ENCODE measurements at regions not wholly inside any gene's neighbourhood (a gene's known extent, or its start where the extent isn't known, plus 50 kb on each side); places are given as distances from the start of the nearest gene placed in this dataset.

GRCh38 chr9:79049371-79049770 is 522.4 kb upstream of the TLE4 start:
- no peak overlapping the region for H3K27ac ChIP-seq (ENCODE audit: insufficient read depth, low read depth, low read length)
- no peak overlapping the region for H3K4me2 ChIP-seq (ENCODE audit: insufficient read depth, low read length)
- ChIA-PET CTCF (no interaction called here), POLR2A (no interaction called here)
- dilution Hi-C loops (cut with MboI; ENCODE audit: extremely low pct_ligation_motif_present, low sequenced_read_pairs) (no loop called here), intact Hi-C loops (cut with micrococcal nuclease) (no loop called here)
- TF ChIP-seq FOS (IDR thresholded peaks at IDR 0.05; ENCODE audit: borderline replicate concordance, insufficient read depth, low read length) (no peak), GATA2 (IDR thresholded peaks at IDR 0.05; ENCODE audit: insufficient read depth, insufficient read length, low read depth, low read length) (no peak), POLR2A (IDR thresholded peaks at IDR 0.05; ENCODE audit: low read depth, low read length) (no peak), EZH2 (IDR thresholded peaks at IDR 0.05; ENCODE audit: borderline replicate concordance, low read depth, low read length, severe bottlenecking) (no peak)
- H3K79me2 ChIP-seq (ENCODE audit: control insufficient read depth, insufficient read depth, low read length) = no peaks in the 10 kb centered on the region
- H3K9ac ChIP-seq (replicated peaks; ENCODE audit: extremely low read depth, insufficient read depth, low read length) = no peak overlapping the region
- H4K20me1 ChIP-seq (replicated peaks; ENCODE audit: control insufficient read depth, extremely low read depth, insufficient read depth, low read length) = no peaks in the 10 kb centered on the region
- DNase-seq (ENCODE audit: low read depth, low spot score) (no peak), FAIRE-seq (no peak)
- H3K27me3 ChIP-seq (ENCODE audit: control insufficient read depth in 2 of 2, insufficient read depth in 2 of 2, low read length in 2 of 2) = no peaks in the 10 kb centered on the region
- H3K4me3 ChIP-seq (replicated peaks in 1 of 3; ENCODE audit: insufficient read depth in 1 of 3, low read depth in 1 of 3, low read length in 3 of 3) = no peak overlapping the region
- no TSS peak for BruUV-seq (replicated peaks)
- H3K9me3 ChIP-seq (replicated peaks; ENCODE audit: control insufficient read depth, insufficient read depth, low read length) = no peaks in the 10 kb centered on the region
- H3K9me1 ChIP-seq (replicated peaks; ENCODE audit: control insufficient read depth, extremely low read depth, insufficient read depth, low read length) = no peaks in the 10 kb centered on the region
- H3K36me3 ChIP-seq (ENCODE audit: control insufficient read depth in 2 of 2, extremely low read depth in 1 of 2, insufficient read depth in 2 of 2, low read length in 2 of 2) = no peaks in the 10 kb centered on the region
- H3K4me1 ChIP-seq (ENCODE audit: control insufficient read depth, extremely low read depth, insufficient read depth, low read length) = peaks cover 4% of the 10 kb centered on the region
- no peak overlapping the region for H2AFZ ChIP-seq (ENCODE audit: low read depth, low read length)

GRCh38 chr9:79053598-79053997 is 518.2 kb upstream of the TLE4 start:
- DNase-seq (ENCODE audit: low read depth, low spot score) = no peak
- no peak for TF ChIP-seq FOS (IDR thresholded peaks at IDR 0.05; ENCODE audit: borderline replicate concordance, insufficient read depth, low read length)
- TF ChIP-seq POLR2A (IDR thresholded peaks at IDR 0.05; ENCODE audit: low read depth, low read length) = no peak
- TF ChIP-seq JUN (IDR thresholded peaks at IDR 0.05; ENCODE audit: borderline replicate concordance, insufficient read depth, insufficient read length, low read depth) = no peak
- TF ChIP-seq EZH2 (IDR thresholded peaks at IDR 0.05; ENCODE audit: borderline replicate concordance, low read depth, low read length, severe bottlenecking) = no peak
- no peak for TF ChIP-seq POLR2AphosphoS5 (IDR thresholded peaks at IDR 0.05; ENCODE audit: insufficient read depth, low read depth, low read length)
- TF ChIP-seq MYC (IDR thresholded peaks at IDR 0.05; ENCODE audit: low read depth, low read length) = no peak
- TF ChIP-seq GATA2 (IDR thresholded peaks at IDR 0.05; ENCODE audit: insufficient read depth, insufficient read length, low read depth, low read length) = no peak
- no peak for TF ChIP-seq MAX (IDR thresholded peaks at IDR 0.05; ENCODE audit: insufficient read depth, insufficient read length)
- no peak for TF ChIP-seq CTCF (IDR thresholded peaks at IDR 0.05; ENCODE audit: extremely low read depth in 1 of 2, insufficient read depth in 1 of 2, low read depth in 1 of 2, low read length in 2 of 2)
- H3K9me1 ChIP-seq (replicated peaks; ENCODE audit: control insufficient read depth, extremely low read depth, insufficient read depth, low read length) = no peaks in the 10 kb centered on the region
- H3K4me3 ChIP-seq (replicated peaks in 1 of 3; ENCODE audit: insufficient read depth in 1 of 3, low read depth in 1 of 3, low read length in 3 of 3) = no peak overlapping the region
- intact Hi-C loops (cut with micrococcal nuclease) (no loop called here), dilution Hi-C loops (cut with MboI; ENCODE audit: extremely low pct_ligation_motif_present, low sequenced_read_pairs) (no loop called here)
- CTCF ChIA-PET = no interaction called here
- POLR2A ChIA-PET = no interaction called here
- no peaks in the 10 kb centered on the region for H4K20me1 ChIP-seq (replicated peaks; ENCODE audit: control insufficient read depth, extremely low read depth, insufficient read depth, low read length)
- FAIRE-seq = no peak
- no peak overlapping the region for H3K4me2 ChIP-seq (ENCODE audit: insufficient read depth, low read length)
- no peaks in the 10 kb centered on the region for H3K36me3 ChIP-seq (ENCODE audit: control insufficient read depth in 2 of 2, extremely low read depth in 1 of 2, insufficient read depth in 2 of 2, low read length in 2 of 2)
- H3K9me3 ChIP-seq (replicated peaks; ENCODE audit: control insufficient read depth, insufficient read depth, low read length) = no peaks in the 10 kb centered on the region
- no peak overlapping the region for H3K9ac ChIP-seq (replicated peaks; ENCODE audit: extremely low read depth, insufficient read depth, low read length)
- no peaks in the 10 kb centered on the region for H3K79me2 ChIP-seq (ENCODE audit: control insufficient read depth, insufficient read depth, low read length)
- no peak overlapping the region for H2AFZ ChIP-seq (ENCODE audit: low read depth, low read length)
- H3K27ac ChIP-seq (ENCODE audit: insufficient read depth, low read depth, low read length) = no peak overlapping the region
- BruUV-seq (replicated peaks) = no TSS peak
- no peaks in the 10 kb centered on the region for H3K27me3 ChIP-seq (ENCODE audit: control insufficient read depth in 2 of 2, insufficient read depth in 2 of 2, low read length in 2 of 2)
- H3K4me1 ChIP-seq (ENCODE audit: control insufficient read depth, extremely low read depth, insufficient read depth, low read length) = no peaks in the 10 kb centered on the region
